NB4 (cell line): ENCODE measurements at regions not wholly inside any gene's neighbourhood (a gene's known extent, or its start where the extent isn't known, plus 50 kb on each side); places are given as distances from the start of the nearest gene placed in this dataset.

Experiments
- DNase-seq: peaks from one replicate; pipeline ENCODE4 v3.0.0; 2010; ENCODE audit warnings: low read depth
- H3K4me3 ChIP-seq: one replicate; pipeline ENCODE4 v1.5.1; 2011; ENCODE audit warnings: mild to moderate bottlenecking, low read depth, low read length, moderate library complexity
- MYC ChIP-seq: IDR thresholded peaks from 2 replicates; pipeline ENCODE4 v1.6.1; 2011; ENCODE audit warnings: low read depth, low read length
- POLR2A ChIP-seq: IDR thresholded peaks from 2 replicates; pipeline ENCODE4 v1.6.1; 2011; ENCODE audit warnings: mild to moderate bottlenecking; ENCODE audit not compliant: insufficient read length; ENCODE audit errors: extremely low read depth
- TF ChIP-seq, protein P1 (sequence below): IDR thresholded peaks from one replicate; pipeline ENCODE4 v1.5.1; 2012; ENCODE audit warnings: low read depth, low read length
- TF ChIP-seq, protein P2 (sequence below): IDR thresholded peaks from 2 replicates; pipeline ENCODE4 v1.6.1; 2011; ENCODE audit warnings: low read depth, low read length

DNA sequence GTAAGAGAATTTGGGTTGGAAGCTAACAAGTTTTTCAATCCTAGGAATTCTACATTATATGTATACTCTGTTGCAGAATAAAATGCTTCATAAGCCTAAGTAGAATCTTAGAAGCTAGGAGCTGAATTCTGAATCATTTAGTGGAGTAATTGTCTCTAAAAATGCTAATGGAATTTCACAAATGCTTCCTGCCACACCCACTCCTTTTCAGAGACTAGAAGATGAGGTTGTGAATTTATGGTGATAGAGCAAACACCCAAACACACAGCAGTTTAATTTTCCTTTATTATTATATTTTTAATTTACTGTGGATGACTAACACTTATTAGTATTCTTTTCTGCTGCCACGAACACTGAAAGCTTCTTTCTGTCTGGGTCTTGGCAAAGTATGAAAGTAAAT, 208.0 kb upstream of the PDE4D start:
- DNase-seq = no peak
- H3K4me3 ChIP-seq = no peak overlapping the region
- TF ChIP-seq POLR2A (no peak), MYC (no peak)
- TF ChIP-seq, protein P1, sequence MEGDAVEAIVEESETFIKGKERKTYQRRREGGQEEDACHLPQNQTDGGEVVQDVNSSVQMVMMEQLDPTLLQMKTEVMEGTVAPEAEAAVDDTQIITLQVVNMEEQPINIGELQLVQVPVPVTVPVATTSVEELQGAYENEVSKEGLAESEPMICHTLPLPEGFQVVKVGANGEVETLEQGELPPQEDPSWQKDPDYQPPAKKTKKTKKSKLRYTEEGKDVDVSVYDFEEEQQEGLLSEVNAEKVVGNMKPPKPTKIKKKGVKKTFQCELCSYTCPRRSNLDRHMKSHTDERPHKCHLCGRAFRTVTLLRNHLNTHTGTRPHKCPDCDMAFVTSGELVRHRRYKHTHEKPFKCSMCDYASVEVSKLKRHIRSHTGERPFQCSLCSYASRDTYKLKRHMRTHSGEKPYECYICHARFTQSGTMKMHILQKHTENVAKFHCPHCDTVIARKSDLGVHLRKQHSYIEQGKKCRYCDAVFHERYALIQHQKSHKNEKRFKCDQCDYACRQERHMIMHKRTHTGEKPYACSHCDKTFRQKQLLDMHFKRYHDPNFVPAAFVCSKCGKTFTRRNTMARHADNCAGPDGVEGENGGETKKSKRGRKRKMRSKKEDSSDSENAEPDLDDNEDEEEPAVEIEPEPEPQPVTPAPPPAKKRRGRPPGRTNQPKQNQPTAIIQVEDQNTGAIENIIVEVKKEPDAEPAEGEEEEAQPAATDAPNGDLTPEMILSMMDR = no peak
- TF ChIP-seq, protein P2, sequence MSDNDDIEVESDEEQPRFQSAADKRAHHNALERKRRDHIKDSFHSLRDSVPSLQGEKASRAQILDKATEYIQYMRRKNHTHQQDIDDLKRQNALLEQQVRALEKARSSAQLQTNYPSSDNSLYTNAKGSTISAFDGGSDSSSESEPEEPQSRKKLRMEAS = no peak

- peak; percentile 19 for DNase-seq
- no peak overlapping the region for H3K4me3 ChIP-seq
- TF ChIP-seq, protein P1 = no peak
These were observed 199.3 kb upstream of the PDE4D start for GRCh38 chr5:60092671-60093422.

GRCh38 chr5:60086583-60086982, 193.1 kb upstream of the PDE4D start:
- no peak for TF ChIP-seq POLR2A
- TF ChIP-seq, protein P2 = no peak
- TF ChIP-seq, protein P1 = no peak
- TF ChIP-seq MYC = no peak
- no peak for DNase-seq
- no peak overlapping the region for H3K4me3 ChIP-seq

DNA sequence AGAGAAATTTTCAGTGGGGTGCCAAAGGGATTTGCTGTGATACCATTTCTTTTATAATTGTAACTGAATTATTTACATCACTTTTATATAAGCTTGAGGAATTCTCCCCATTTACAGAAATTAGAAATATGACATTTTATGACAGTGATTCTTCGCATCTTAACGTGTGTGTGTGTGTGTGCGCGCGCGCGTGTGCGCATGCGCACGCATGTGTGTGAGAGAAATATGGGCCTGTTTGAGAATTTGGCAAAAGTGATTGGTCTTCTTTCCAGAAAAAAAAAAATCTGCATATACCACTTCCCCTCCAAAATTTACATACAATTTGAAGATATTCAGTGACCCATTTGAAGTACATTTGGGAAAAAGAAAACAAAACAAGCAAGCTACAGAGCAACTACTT, 190.7 kb upstream of the PDE4D start:
- H3K4me3 ChIP-seq = no peak overlapping the region
- TF ChIP-seq, protein P1 = no peak
- no peak for TF ChIP-seq POLR2A
- TF ChIP-seq, protein P2 = no peak
- TF ChIP-seq MYC = no peak
- no peak for DNase-seq

- no peak for DNase-seq
- no peak overlapping the region for H3K4me3 ChIP-seq
- TF ChIP-seq MYC = no peak
- TF ChIP-seq, protein P1 = no peak
- TF ChIP-seq, protein P2 = no peak
- TF ChIP-seq POLR2A = no peak
These were observed 183.8 kb upstream of the PDE4D start for GRCh38 chr5:60077292-60077691.

- no peak overlapping the region for H3K4me3 ChIP-seq
- TF ChIP-seq, protein P2 = no peak
- TF ChIP-seq POLR2A = no peak
- TF ChIP-seq, protein P1 = no peak
- TF ChIP-seq MYC = no peak
- DNase-seq = no peak
These were observed 183.2 kb upstream of the PDE4D start for GRCh38 chr5:60076746-60077145.
